Adrenal gland (tissue), 5 donors: ENCODE measurements at regions not wholly inside any gene's neighbourhood (a gene's known extent, or its start where the extent isn't known, plus 50 kb on each side); places are given as distances from the start of the nearest gene placed in this dataset.

Source experiments
- POLR2A ChIP-seq, 2 donors: fragments of 450-650 bp; IDR thresholded peaks; one replicate each; pipeline ENCODE4 v1.6.1; 2017; ENCODE audit warnings: antibody characterized with exemption in 2 of 2, mild to moderate bottlenecking in 2 of 2, moderate library complexity in 1 of 2
- TF ChIP-seq, protein P1 (sequence below), 6 experiments: fragments of 450-650 bp in 4 of 6; fragments of 200-600 bp in 2 of 6; sonication (generic) in 1 of 6; IDR thresholded peaks; 1 replicate in 5 of 6; 2 replicates in 1 of 6; pipeline versions ENCODE4 v1.5.1 to v1.8.0; 2016 to 2021; ENCODE audit warnings: antibody characterized with exemption in 6 of 6, mild to moderate bottlenecking in 2 of 6, moderate library complexity in 1 of 6
- donor health status: DM: no; HTN: no; CAD: no.

DNA sequence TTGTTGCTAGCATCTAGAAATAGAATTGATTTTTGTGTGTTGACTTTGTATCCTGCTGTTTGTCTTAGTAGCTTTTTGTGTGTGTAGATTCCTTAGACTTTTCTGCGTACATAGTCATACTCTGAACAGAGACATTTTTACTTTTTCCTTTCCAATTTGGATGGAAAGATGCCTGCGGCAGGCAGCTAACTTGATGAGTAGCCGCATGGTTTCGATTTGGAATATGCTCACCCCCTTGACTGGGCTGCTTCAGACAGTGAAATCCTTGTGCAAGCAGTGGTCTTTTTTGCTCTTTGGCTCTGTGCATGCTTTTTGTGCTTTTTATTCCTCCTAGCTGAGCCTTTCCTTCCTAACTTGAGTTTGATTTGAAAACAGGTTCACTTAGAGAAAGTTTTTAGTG, 71.8 kb downstream of the HHEX start:
- TF ChIP-seq, protein P1, sequence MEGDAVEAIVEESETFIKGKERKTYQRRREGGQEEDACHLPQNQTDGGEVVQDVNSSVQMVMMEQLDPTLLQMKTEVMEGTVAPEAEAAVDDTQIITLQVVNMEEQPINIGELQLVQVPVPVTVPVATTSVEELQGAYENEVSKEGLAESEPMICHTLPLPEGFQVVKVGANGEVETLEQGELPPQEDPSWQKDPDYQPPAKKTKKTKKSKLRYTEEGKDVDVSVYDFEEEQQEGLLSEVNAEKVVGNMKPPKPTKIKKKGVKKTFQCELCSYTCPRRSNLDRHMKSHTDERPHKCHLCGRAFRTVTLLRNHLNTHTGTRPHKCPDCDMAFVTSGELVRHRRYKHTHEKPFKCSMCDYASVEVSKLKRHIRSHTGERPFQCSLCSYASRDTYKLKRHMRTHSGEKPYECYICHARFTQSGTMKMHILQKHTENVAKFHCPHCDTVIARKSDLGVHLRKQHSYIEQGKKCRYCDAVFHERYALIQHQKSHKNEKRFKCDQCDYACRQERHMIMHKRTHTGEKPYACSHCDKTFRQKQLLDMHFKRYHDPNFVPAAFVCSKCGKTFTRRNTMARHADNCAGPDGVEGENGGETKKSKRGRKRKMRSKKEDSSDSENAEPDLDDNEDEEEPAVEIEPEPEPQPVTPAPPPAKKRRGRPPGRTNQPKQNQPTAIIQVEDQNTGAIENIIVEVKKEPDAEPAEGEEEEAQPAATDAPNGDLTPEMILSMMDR (IDR thresholded peaks at IDR 0.05), result no peak
- no peak for TF ChIP-seq POLR2A (IDR thresholded peaks at IDR 0.05)
